ENCODE measurements at regions not wholly inside any gene's neighbourhood (a gene's known extent, or its start where the extent isn't known, plus 50 kb on each side); places are given as distances from the start of the nearest gene placed in this dataset.

DNA sequence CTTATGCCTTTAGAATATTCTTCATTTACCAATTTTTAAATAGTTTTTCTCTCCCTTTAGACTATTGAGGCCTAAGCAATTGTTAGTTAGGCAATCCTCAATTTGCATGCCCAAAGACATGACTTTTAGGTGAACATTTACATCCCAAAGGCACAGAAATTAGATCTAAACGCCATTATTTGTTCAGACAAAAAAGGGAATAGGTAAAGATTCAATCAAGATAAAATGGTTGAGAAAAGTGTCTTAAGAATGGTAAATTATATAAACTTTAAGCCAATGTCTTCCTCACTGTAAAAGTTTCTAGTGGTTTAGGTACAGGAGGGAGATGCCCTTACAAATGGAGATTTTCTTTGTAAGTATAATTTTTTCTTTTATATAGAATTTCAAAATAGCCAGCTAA is 50.2 kb upstream of the MME start:
- H3K4me3 ChIP-seq (ENCODE audit: low read depth in 1 of 5, low read length in 5 of 5), result no peak overlapping the region
- peaks cover 0 to 56% (median 25%) of the 10 kb centered on the region in 5 donors for H3K4me1 ChIP-seq (ENCODE audit: control insufficient read depth in 5 of 5, insufficient read depth in 5 of 5, low read length in 5 of 5)
- no peaks in the 10 kb centered on the region for H3K36me3 ChIP-seq (ENCODE audit: control insufficient read depth in 5 of 5, insufficient read depth in 5 of 5, low read length in 5 of 5)
- H3K9ac ChIP-seq (ENCODE audit: low read length in 5 of 5), result peak overlapping the region in 1 of 5 donors; percentile 32
- no peaks in the 10 kb centered on the region for H3K27me3 ChIP-seq (ENCODE audit: control insufficient read depth in 5 of 5, insufficient read depth in 4 of 5, low read length in 5 of 5)
- no peak overlapping the region for H3K27ac ChIP-seq (ENCODE audit: low read depth, low read length)
- no peaks in the 10 kb centered on the region for H3K9me3 ChIP-seq (ENCODE audit: control insufficient read depth in 5 of 5, low read length in 5 of 5)

DNA sequence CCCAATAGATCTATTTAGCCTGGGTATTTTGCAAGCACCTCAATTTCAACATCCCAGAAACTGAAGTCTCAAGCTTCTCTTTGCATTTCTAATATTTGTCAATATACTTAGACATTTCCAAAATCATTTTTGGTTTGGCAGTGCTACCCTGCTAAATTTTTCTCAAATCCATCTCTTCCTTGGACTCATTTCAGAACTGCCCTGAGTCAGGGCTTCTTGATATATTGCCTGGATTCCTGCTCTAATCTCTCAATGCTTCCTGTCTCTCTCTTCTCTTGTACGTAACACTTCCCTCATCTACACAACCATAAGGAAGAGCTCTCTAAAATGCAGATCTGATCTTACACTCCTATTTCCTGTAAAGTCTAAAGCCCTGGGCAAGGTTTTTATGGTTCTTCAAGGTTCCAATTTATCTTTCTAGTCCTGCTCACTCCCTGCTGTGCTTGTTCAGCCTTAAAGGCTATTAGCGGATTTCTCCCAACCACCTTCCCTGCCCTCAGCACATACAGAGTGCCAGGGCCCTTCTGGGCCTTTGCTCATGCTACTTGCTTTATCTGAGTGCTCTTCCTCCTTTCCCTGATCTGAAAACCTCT is 53.0 kb upstream of the MME start:
- peak overlapping the region in 2 of 5 donors; percentile 28 to 53 for H3K9ac ChIP-seq (ENCODE audit: low read length in 5 of 5)
- peak overlapping the region in 1 of 5 donors; percentile 22 for H3K4me3 ChIP-seq (ENCODE audit: low read depth in 1 of 5, low read length in 5 of 5)
- H3K27ac ChIP-seq (ENCODE audit: low read depth, low read length), result peak overlapping the region; percentile 84
- no peaks in the 10 kb centered on the region for H3K27me3 ChIP-seq (ENCODE audit: control insufficient read depth in 5 of 5, insufficient read depth in 4 of 5, low read length in 5 of 5)
- no peaks in the 10 kb centered on the region for H3K9me3 ChIP-seq (ENCODE audit: control insufficient read depth in 5 of 5, low read length in 5 of 5)
- peaks cover 0 to 44% (median 26%) of the 10 kb centered on the region in 5 donors for H3K4me1 ChIP-seq (ENCODE audit: control insufficient read depth in 5 of 5, insufficient read depth in 5 of 5, low read length in 5 of 5)
- H3K36me3 ChIP-seq (ENCODE audit: control insufficient read depth in 5 of 5, insufficient read depth in 5 of 5, low read length in 5 of 5), result no peaks in the 10 kb centered on the region

DNA sequence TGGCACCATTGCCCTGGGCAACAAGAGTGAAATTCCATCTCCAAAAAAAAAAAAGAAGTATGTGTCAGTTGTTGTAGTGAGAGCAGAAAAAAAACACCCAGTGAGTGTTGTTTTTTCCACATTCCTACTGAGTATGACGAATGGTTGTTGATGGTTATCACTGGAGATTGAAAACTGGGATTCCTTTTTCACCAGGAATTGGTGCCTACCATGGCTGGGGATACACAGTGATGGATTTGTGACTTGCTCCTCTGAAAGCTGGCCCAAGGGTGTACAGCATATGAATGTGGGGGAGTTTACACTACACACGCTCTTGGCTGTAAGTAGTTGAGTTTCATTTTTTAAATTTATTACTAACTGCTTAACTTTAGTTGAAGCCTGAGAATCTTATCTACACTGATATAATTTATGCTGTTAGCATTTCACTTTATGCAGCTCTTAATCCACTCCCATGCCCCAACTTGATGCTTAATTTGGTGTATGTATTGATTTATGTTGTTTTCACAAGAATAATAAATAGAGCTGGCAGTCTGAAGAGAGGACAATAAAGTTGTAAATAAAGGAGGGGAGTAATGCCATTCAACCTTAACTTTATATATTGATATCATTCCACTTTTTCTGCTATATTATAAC is 56.0 kb upstream of the MME start:
- Histone ChIP-seq H3K4me1 (ENCODE audit: control insufficient read depth in 5 of 5, insufficient read depth in 5 of 5, low read length in 5 of 5) (peaks cover 0 to 29% (median 15%) of the 10 kb centered on the region in 5 donors), H3K9me3 (ENCODE audit: control insufficient read depth in 5 of 5, low read length in 5 of 5) (no peaks in the 10 kb centered on the region), H3K4me3 (ENCODE audit: low read depth in 1 of 5, low read length in 5 of 5) (no peak overlapping the region), H3K9ac (ENCODE audit: low read length in 5 of 5) (no peak overlapping the region), H3K36me3 (ENCODE audit: control insufficient read depth in 5 of 5, insufficient read depth in 5 of 5, low read length in 5 of 5) (no peaks in the 10 kb centered on the region), H3K27ac (ENCODE audit: low read depth, low read length) (no peak overlapping the region), H3K27me3 (ENCODE audit: control insufficient read depth in 5 of 5, insufficient read depth in 4 of 5, low read length in 5 of 5) (no peaks in the 10 kb centered on the region)

DNA sequence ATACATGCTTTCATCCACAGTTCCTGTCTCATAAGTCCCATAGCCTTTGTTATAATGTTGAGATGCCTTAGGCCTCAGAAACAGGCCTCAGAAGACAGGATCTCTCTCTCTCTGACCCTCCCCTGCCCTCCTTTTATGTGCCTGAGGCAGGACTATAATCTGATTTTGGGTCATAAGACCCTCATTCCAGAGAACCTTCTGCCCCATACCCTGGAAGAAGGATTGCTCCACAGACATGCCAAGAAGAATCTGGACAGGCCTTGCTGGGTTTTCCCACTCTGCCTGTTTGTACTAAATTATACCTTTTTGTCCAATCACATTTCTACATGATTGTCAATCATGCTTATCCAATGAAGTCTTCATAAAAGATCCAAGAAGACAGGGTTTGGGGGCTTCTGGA is 57.2 kb upstream of the MME start:
- Histone ChIP-seq H3K4me3 (ENCODE audit: low read depth in 1 of 5, low read length in 5 of 5) (no peak overlapping the region), H3K9me3 (ENCODE audit: control insufficient read depth in 5 of 5, low read length in 5 of 5) (no peaks in the 10 kb centered on the region), H3K36me3 (ENCODE audit: control insufficient read depth in 5 of 5, insufficient read depth in 5 of 5, low read length in 5 of 5) (no peaks in the 10 kb centered on the region), H3K9ac (ENCODE audit: low read length in 5 of 5) (no peak overlapping the region), H3K4me1 (ENCODE audit: control insufficient read depth in 5 of 5, insufficient read depth in 5 of 5, low read length in 5 of 5) (peaks cover 0 to 29% (median 15%) of the 10 kb centered on the region in 5 donors), H3K27me3 (ENCODE audit: control insufficient read depth in 5 of 5, insufficient read depth in 4 of 5, low read length in 5 of 5) (no peaks in the 10 kb centered on the region), H3K27ac (ENCODE audit: low read depth, low read length) (no peak overlapping the region)

DNA sequence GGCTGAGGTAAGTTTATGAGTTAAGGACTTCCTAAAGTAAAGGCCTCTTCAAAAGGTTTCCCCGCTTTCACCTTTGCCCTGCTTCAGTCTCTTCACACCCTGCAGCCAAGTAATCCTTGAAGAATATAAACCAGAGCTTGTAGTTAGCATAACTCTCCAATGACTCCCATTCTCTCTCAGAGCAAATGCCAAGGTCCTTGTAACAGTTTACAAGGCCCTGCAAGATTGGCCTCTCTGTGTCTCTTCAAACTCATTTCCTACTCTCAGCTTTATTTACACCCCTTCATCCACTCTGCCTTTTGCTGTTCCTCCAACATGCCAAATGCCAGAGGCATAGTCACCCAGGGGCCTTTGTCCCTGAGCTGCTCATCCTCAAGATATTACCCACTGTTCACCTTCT is 60.5 kb upstream of the MME start:
- H3K27ac ChIP-seq (ENCODE audit: low read depth, low read length), result no peak overlapping the region

DNA sequence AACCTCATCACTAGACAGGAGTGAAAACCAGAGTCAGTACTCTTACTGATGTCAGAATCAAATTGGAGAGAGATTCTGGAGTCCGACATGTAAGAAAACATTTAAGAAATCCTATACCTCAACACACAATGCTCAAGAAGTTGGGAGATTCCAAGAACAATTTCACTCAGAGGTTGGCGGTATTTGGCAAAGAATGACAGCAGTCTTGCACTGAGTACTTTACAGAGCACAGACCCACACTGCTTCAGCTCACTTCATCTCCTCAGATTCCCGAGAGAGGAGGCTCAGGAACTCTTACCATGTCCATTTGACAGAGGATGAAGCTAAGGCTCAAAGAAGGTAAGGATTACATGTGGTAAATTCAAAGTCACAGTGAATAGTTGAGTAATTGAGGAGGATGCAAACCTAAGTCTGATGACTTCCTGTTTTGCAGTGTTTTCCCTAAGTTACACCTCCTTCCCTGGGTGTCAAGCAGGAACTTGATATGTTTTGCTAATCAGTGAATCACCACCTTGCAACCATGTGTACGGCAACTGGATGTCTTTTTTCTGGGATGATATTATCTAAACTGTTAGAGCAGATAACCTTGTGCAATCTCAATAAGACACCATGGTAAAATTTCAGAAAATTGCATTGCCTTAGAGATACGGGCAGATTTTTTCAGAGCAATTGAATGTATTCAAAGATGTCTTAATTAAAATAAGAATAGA is 61.3 kb upstream of the MME start:
- H3K4me1 ChIP-seq (ENCODE audit: control insufficient read depth in 5 of 5, insufficient read depth in 5 of 5, low read length in 5 of 5), result peaks cover 0 to 5% (median 0%) of the 10 kb centered on the region in 5 donors
- H3K4me3 ChIP-seq (ENCODE audit: low read depth in 1 of 5, low read length in 5 of 5), result no peak overlapping the region
- H3K27ac ChIP-seq (ENCODE audit: low read depth, low read length), result no peak overlapping the region
- no peaks in the 10 kb centered on the region for H3K9me3 ChIP-seq (ENCODE audit: control insufficient read depth in 5 of 5, low read length in 5 of 5)
- no peak overlapping the region for H3K9ac ChIP-seq (ENCODE audit: low read length in 5 of 5)
- no peaks in the 10 kb centered on the region for H3K36me3 ChIP-seq (ENCODE audit: control insufficient read depth in 5 of 5, insufficient read depth in 5 of 5, low read length in 5 of 5)
- no peaks in the 10 kb centered on the region for H3K27me3 ChIP-seq (ENCODE audit: control insufficient read depth in 5 of 5, insufficient read depth in 4 of 5, low read length in 5 of 5)

More for the DNA sequence above, 60.5 kb upstream of the MME start:
- Histone ChIP-seq H3K27me3 (ENCODE audit: control insufficient read depth in 5 of 5, insufficient read depth in 4 of 5, low read length in 5 of 5) (no peaks in the 10 kb centered on the region), H3K9me3 (ENCODE audit: control insufficient read depth in 5 of 5, low read length in 5 of 5) (no peaks in the 10 kb centered on the region), H3K4me3 (ENCODE audit: low read depth in 1 of 5, low read length in 5 of 5) (no peak overlapping the region), H3K4me1 (ENCODE audit: control insufficient read depth in 5 of 5, insufficient read depth in 5 of 5, low read length in 5 of 5) (peaks cover 0 to 7% (median 3%) of the 10 kb centered on the region in 5 donors), H3K9ac (ENCODE audit: low read length in 5 of 5) (no peak overlapping the region), H3K36me3 (ENCODE audit: control insufficient read depth in 5 of 5, insufficient read depth in 5 of 5, low read length in 5 of 5) (no peaks in the 10 kb centered on the region)

DNA sequence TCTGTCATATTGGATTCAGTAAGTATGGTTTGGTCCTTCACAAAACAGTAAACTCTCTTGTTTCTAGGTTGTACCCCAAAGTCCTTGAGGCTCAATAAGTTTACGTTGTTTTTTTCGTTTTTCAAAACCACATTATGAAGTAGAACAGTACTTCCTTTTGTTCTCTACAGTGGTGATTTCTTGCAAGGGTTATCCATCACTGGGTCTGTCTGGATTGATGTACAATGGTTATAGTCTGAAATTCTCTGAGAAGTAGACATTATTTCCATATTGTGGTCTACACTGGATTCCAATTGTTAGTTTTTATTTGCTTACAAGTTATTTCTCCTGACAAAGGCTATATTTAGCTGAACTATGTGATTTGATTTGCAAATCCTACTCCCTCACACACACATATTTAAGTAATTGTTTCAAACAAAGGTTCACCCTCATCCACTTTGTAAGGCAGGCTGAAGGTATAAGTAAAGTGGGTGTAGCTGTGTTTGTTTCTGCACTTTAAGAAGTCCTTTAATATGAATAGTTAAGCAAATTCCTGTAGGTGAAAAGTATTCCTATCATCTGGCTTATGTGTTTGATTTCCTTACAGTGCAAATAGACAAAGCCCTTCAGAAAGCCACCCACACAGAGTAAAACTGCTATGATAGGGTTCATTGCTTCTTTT is 64.2 kb upstream of the MME start:
- Histone ChIP-seq H3K27me3 (ENCODE audit: control insufficient read depth in 5 of 5, insufficient read depth in 4 of 5, low read length in 5 of 5) (no peaks in the 10 kb centered on the region), H3K36me3 (ENCODE audit: control insufficient read depth in 5 of 5, insufficient read depth in 5 of 5, low read length in 5 of 5) (no peaks in the 10 kb centered on the region), H3K9ac (ENCODE audit: low read length in 5 of 5) (no peak overlapping the region)

DNA sequence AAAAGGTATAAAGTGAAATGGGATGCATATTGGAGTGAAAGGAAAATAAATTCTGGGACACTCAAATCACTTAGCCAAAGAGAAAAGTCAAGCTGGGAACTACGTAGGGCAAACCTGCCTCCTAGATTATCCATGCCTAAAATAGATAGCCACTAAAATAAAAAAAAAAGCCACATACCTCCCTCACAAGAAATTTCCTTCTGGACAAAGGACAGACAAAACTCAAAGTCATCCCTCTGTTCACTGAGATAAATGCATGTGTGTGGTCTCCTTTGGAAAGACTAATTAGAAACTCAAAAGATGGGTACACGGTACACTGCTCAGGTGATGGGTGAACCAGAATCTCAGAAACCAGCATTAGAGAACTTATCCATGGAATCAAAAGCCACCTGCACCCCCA is 65.2 kb upstream of the MME start:
- Histone ChIP-seq H3K36me3 (ENCODE audit: control insufficient read depth in 5 of 5, insufficient read depth in 5 of 5, low read length in 5 of 5) (no peaks in the 10 kb centered on the region), H3K9ac (ENCODE audit: low read length in 5 of 5) (no peak overlapping the region), H3K27me3 (ENCODE audit: control insufficient read depth in 5 of 5, insufficient read depth in 4 of 5, low read length in 5 of 5) (no peaks in the 10 kb centered on the region), H3K4me3 (ENCODE audit: low read depth in 1 of 5, low read length in 5 of 5) (no peak overlapping the region), H3K27ac (ENCODE audit: low read depth, low read length) (no peak overlapping the region), H3K4me1 (ENCODE audit: control insufficient read depth in 5 of 5, insufficient read depth in 5 of 5, low read length in 5 of 5) (peaks cover 0 to 5% (median 0%) of the 10 kb centered on the region in 5 donors), H3K9me3 (ENCODE audit: control insufficient read depth in 5 of 5, low read length in 5 of 5) (no peaks in the 10 kb centered on the region)

More for the DNA sequence above, 64.2 kb upstream of the MME start:
- Histone ChIP-seq H3K4me1 (ENCODE audit: control insufficient read depth in 5 of 5, insufficient read depth in 5 of 5, low read length in 5 of 5) (peaks cover 0 to 5% (median 0%) of the 10 kb centered on the region in 5 donors), H3K9me3 (ENCODE audit: control insufficient read depth in 5 of 5, low read length in 5 of 5) (no peaks in the 10 kb centered on the region), H3K27ac (ENCODE audit: low read depth, low read length) (no peak overlapping the region), H3K4me3 (ENCODE audit: low read depth in 1 of 5, low read length in 5 of 5) (no peak overlapping the region)

DNA sequence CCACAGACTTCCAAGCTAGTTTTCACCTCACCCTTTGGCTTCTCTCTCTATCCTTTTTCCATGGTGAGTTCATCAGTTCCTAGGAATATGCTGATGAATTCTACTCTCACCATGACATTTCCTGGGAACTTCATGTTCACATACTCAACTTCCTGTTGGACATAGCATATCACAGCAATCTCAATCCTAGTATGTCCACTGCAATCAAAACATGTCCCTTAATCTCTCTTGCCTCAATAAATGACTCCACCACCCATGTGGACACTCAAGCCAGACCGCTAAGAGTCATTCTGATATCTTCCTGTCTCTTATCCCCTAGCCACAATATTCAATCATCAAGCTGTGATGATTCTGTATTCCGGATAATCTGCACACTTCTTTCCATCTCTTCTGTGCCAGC is 66.7 kb upstream of the MME start:
- Histone ChIP-seq H3K27ac (ENCODE audit: low read depth, low read length) (no peak overlapping the region), H3K4me1 (ENCODE audit: control insufficient read depth in 5 of 5, insufficient read depth in 5 of 5, low read length in 5 of 5) (no peaks in the 10 kb centered on the region), H3K27me3 (ENCODE audit: control insufficient read depth in 5 of 5, insufficient read depth in 4 of 5, low read length in 5 of 5) (no peaks in the 10 kb centered on the region), H3K9me3 (ENCODE audit: control insufficient read depth in 5 of 5, low read length in 5 of 5) (no peaks in the 10 kb centered on the region), H3K9ac (ENCODE audit: low read length in 5 of 5) (no peak overlapping the region), H3K4me3 (ENCODE audit: low read depth in 1 of 5, low read length in 5 of 5) (no peak overlapping the region), H3K36me3 (ENCODE audit: control insufficient read depth in 5 of 5, insufficient read depth in 5 of 5, low read length in 5 of 5) (no peaks in the 10 kb centered on the region)

DNA sequence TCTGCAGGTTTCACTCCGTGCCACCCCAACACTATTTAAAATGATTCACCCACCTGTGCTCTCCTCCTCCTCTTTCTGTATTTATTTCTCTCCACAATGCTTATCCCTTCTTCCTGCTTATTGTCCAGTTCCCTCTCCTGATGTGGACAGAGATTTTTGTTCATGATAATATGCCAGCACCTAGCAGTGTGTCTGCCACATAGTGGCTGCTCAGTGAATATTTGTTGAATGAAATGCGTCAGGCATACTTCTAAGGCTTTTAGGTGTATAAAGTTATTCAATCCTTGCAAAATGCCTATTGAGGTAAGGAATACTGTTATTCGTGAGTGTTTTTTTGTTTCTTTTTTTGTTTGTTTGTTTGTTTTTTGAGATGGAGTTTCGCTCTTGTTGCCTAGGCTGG is 67.5 kb upstream of the MME start:
- H3K27ac ChIP-seq (ENCODE audit: low read depth, low read length), result no peak overlapping the region
- H3K4me1 ChIP-seq (ENCODE audit: control insufficient read depth in 5 of 5, insufficient read depth in 5 of 5, low read length in 5 of 5), result no peaks in the 10 kb centered on the region
- H3K27me3 ChIP-seq (ENCODE audit: control insufficient read depth in 5 of 5, insufficient read depth in 4 of 5, low read length in 5 of 5), result no peaks in the 10 kb centered on the region
- H3K36me3 ChIP-seq (ENCODE audit: control insufficient read depth in 5 of 5, insufficient read depth in 5 of 5, low read length in 5 of 5), result no peaks in the 10 kb centered on the region
- no peak overlapping the region for H3K4me3 ChIP-seq (ENCODE audit: low read depth in 1 of 5, low read length in 5 of 5)
- no peak overlapping the region for H3K9ac ChIP-seq (ENCODE audit: low read length in 5 of 5)
- H3K9me3 ChIP-seq (ENCODE audit: control insufficient read depth in 5 of 5, low read length in 5 of 5), result no peaks in the 10 kb centered on the region
